Neuronal stem cell (in vitro differentiated cells): ENCODE measurements at regions not wholly inside any gene's neighbourhood (a gene's known extent, or its start where the extent isn't known, plus 50 kb on each side); places are given as distances from the start of the nearest gene placed in this dataset.

Experiments used
- DNase-seq: peaks from one replicate; pipeline ENCODE4 v3.0.0-alpha.2; 2013; ENCODE audit warnings: low spot score
- H2AFZ ChIP-seq: one replicate; pipeline ENCODE4 v1.6.1; 2013; ENCODE audit warnings: mild to moderate bottlenecking, low read length, inconsistent platforms
- H2AK5ac ChIP-seq: 2 replicates; pipeline ENCODE4 v1.6.1; 2013; ENCODE audit warnings: low read depth, mild to moderate bottlenecking, inconsistent platforms, low read length, moderate library complexity, mixed read lengths
- H2BK120ac ChIP-seq: 2 replicates; pipeline ENCODE4 v1.6.1; 2013; ENCODE audit warnings: low read depth, mild to moderate bottlenecking, inconsistent platforms, low read length, moderate library complexity, mixed read lengths
- H2BK12ac ChIP-seq: one replicate; pipeline ENCODE4 v1.6.1; 2013; ENCODE audit warnings: low read length, inconsistent platforms
- H2BK15ac ChIP-seq: 2 replicates; pipeline ENCODE4 v1.6.1; 2013; ENCODE audit warnings: mild to moderate bottlenecking, low read length, inconsistent platforms, mixed read lengths
- H2BK5ac ChIP-seq: one replicate; pipeline ENCODE4 v1.6.1; 2013; ENCODE audit warnings: inconsistent platforms, mild to moderate bottlenecking, low read length, moderate library complexity
- H3K14ac ChIP-seq: one replicate; pipeline ENCODE4 v1.6.1; 2013; ENCODE audit warnings: low read length, inconsistent platforms
- H3K18ac ChIP-seq: 2 replicates; pipeline ENCODE4 v1.6.1; 2013; ENCODE audit warnings: low read length, inconsistent platforms
- H3K23ac ChIP-seq: 2 replicates; pipeline ENCODE4 v1.6.1; 2013; ENCODE audit warnings: low read depth, mild to moderate bottlenecking, mixed read lengths, low read length, inconsistent platforms; ENCODE audit not compliant: poor library complexity
- H3K27ac ChIP-seq: replicated peaks from 3 replicates; pipeline ENCODE4 v1.5.1; 2013; ENCODE audit warnings: low read length, inconsistent platforms
- H3K27me3 ChIP-seq, 3 experiments: 2 replicates each; pipeline ENCODE4 v1.6.1; 2013; ENCODE audit warnings: low read length in 3 of 3, mild to moderate bottlenecking in 2 of 3, inconsistent platforms in 1 of 3, low read depth in 1 of 3, mixed read lengths in 1 of 3, moderate library complexity in 1 of 3; ENCODE audit not compliant: control insufficient read depth in 3 of 3, insufficient read depth in 3 of 3
- H3K36me3 ChIP-seq, 2 donors: replicated peaks in 1 of 2; 2 replicates each; pipeline ENCODE4 v1.6.1; 2013; ENCODE audit warnings: low read length in 2 of 2; ENCODE audit not compliant: control insufficient read depth in 2 of 2, insufficient read depth in 2 of 2
- H3K4ac ChIP-seq: 2 replicates; pipeline ENCODE4 v1.6.1; 2013; ENCODE audit warnings: inconsistent platforms, mild to moderate bottlenecking, low read length, moderate library complexity
- H3K4me1 ChIP-seq, 2 donors: 1 replicate in 1 of 2; 2 replicates in 1 of 2; pipeline ENCODE4 v1.6.1; 2013; ENCODE audit warnings: low read length in 2 of 2, low read depth in 1 of 2; ENCODE audit not compliant: control insufficient read depth in 2 of 2, insufficient read depth in 1 of 2
- H3K4me2 ChIP-seq: one replicate; pipeline ENCODE4 v1.6.1; 2013; ENCODE audit warnings: mild to moderate bottlenecking, low read length, inconsistent platforms; ENCODE audit not compliant: insufficient read depth, poor library complexity, severe bottlenecking
- H3K4me3 ChIP-seq, 2 donors: 2 replicates each; pipeline ENCODE4 v1.5.1; 2013; ENCODE audit warnings: low read length in 2 of 2, mild to moderate bottlenecking in 2 of 2, inconsistent platforms in 1 of 2, moderate library complexity in 1 of 2
- H3K79me1 ChIP-seq: one replicate; pipeline ENCODE4 v1.6.1; 2013; ENCODE audit warnings: low read depth, mild to moderate bottlenecking, inconsistent platforms, low read length, moderate library complexity
- H3K9ac ChIP-seq: one replicate; pipeline ENCODE4 v1.6.1; 2013; ENCODE audit warnings: mild to moderate bottlenecking, low read depth, low read length, inconsistent platforms; ENCODE audit not compliant: poor library complexity
- H3K9me3 ChIP-seq, 2 donors: replicated peaks in 1 of 2; 2 replicates each; pipeline versions ENCODE3 to v1.6.1; 2013; ENCODE audit warnings: low read length in 2 of 2, mild to moderate bottlenecking in 2 of 2, inconsistent platforms in 1 of 2, low read depth in 1 of 2, mixed read lengths in 1 of 2, moderate library complexity in 1 of 2; ENCODE audit not compliant: control insufficient read depth in 2 of 2, insufficient read depth in 1 of 2
- H4K8ac ChIP-seq: one replicate; pipeline ENCODE4 v1.6.1; 2013; ENCODE audit warnings: low read depth, mild to moderate bottlenecking, inconsistent platforms, low read length, moderate library complexity
- H4K91ac ChIP-seq: one replicate; pipeline ENCODE4 v1.6.1; 2013; ENCODE audit warnings: low read length, low read depth, mild to moderate bottlenecking, inconsistent platforms; ENCODE audit not compliant: poor library complexity
- WGBS, 2 donors: extraction: QIAGEN DNeasy Blood & Tissue Kit; methylation state at CpG; one replicate each; pipeline ENCODE4 v1.1.7; 2013; ENCODE audit warnings: missing lambda C conversion rate in 2 of 2, mixed read lengths in 1 of 2; ENCODE audit not compliant: insufficient read length in 2 of 2, insufficient replicate concordance in 1 of 2; ENCODE audit errors: extremely low coverage in 2 of 2; 5-methylcytosine and 5-hydroxymethylcytosine counted together

DNA sequence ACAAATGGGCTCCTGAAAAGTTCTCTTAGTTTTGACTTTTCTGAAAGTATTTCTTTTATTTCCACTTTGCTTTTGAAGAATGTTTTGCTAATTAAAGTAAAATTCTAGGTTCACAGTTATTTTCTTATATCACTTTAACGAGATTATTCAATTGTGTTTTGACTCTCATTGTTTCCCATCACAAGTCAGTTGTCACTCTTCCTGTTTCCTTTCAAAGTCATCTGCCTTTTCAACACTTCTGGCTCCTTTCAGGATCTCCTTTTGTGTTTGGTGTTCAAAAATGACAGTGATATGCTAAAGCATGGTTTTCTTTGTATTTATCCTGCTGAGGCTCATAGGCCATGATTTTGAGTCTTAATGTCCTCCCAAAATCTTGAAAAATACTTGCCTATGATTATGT lies 235.4 kb upstream of the TAS2R1 start:
- H2BK5ac ChIP-seq, result no peak overlapping the region
- H3K9ac ChIP-seq, result no peak overlapping the region
- H3K9me3 ChIP-seq, result peaks cover 6 to 9% of the 10 kb centered on the region in 2 donors
- no peaks in the 10 kb centered on the region for H3K79me1 ChIP-seq
- H2BK12ac ChIP-seq, result no peak overlapping the region
- peaks cover 0 to 4% of the 10 kb centered on the region in 2 donors for H3K4me1 ChIP-seq
- H3K4ac ChIP-seq, result no peak overlapping the region
- H3K4me2 ChIP-seq, result no peak overlapping the region
- no CpG with 5 or more reads among the region's 1 CpG for WGBS, 2 donors
- no peak overlapping the region for H2BK120ac ChIP-seq
- no peak overlapping the region for H2AK5ac ChIP-seq
- no peak overlapping the region for H4K8ac ChIP-seq
- H3K4me3 ChIP-seq, result no peak overlapping the region
- DNase-seq, result no peak
- H3K23ac ChIP-seq, result no peak overlapping the region
- no peak overlapping the region for H4K91ac ChIP-seq
- no peaks in the 10 kb centered on the region for H3K36me3 ChIP-seq
- no peaks in the 10 kb centered on the region for H3K27me3 ChIP-seq
- no peak overlapping the region for H3K18ac ChIP-seq
- H2BK15ac ChIP-seq, result no peak overlapping the region
- H2AFZ ChIP-seq, result no peak overlapping the region
- no peak overlapping the region for H3K14ac ChIP-seq
- H3K27ac ChIP-seq, result no peak overlapping the region

DNA sequence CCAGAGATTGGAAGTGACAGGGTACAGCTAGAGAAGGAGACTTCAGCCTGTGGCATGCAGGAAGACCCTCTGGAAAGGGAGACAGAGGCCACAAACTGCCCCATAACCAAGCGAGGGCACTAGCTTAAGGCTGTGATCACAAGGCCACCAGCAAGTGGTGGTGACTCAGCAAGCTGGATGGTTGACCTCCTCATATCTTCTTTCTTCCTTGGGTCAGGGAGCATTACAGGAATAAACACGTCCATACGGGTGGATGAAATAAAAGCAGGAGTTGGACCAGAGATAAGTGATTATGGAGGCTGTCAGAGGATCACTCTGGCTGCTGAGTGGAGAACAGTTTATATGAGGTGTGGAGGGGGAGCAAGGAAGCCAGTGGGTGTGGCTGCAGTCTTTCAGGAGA lies 234.6 kb upstream of the TAS2R1 start:
- Histone ChIP-seq H3K27me3 (no peaks in the 10 kb centered on the region), H2BK5ac (no peak overlapping the region), H3K23ac (no peak overlapping the region), H2AK5ac (no peak overlapping the region), H4K8ac (no peak overlapping the region), H3K4ac (no peak overlapping the region), H2BK120ac (no peak overlapping the region), H3K36me3 (no peaks in the 10 kb centered on the region), H4K91ac (no peak overlapping the region), H2BK15ac (no peak overlapping the region), H2BK12ac (no peak overlapping the region), H3K4me3 (no peak overlapping the region), H2AFZ (no peak overlapping the region), H3K9ac (no peak overlapping the region), H3K9me3 (peaks cover 6 to 9% of the 10 kb centered on the region in 2 donors), H3K14ac (no peak overlapping the region), H3K27ac (no peak overlapping the region), H3K4me2 (no peak overlapping the region), H3K4me1 (peaks cover 0 to 4% of the 10 kb centered on the region in 2 donors), H3K18ac (no peak overlapping the region), H3K79me1 (no peaks in the 10 kb centered on the region)
- WGBS, 2 donors, result no CpG with 5 or more reads among the region's 3 CpGs
- no peak for DNase-seq

GRCh38 chr5:9863486-9863885 lies 233.3 kb upstream of the TAS2R1 start:
- H3K4me3 ChIP-seq, result no peak overlapping the region
- H2AK5ac ChIP-seq, result no peak overlapping the region
- no peak overlapping the region for H2BK120ac ChIP-seq
- H3K27me3 ChIP-seq, result no peaks in the 10 kb centered on the region
- no peak overlapping the region for H3K27ac ChIP-seq
- no peak overlapping the region for H3K4ac ChIP-seq
- peaks cover 6 to 9% of the 10 kb centered on the region in 2 donors for H3K9me3 ChIP-seq
- no peak overlapping the region for H4K91ac ChIP-seq
- H3K18ac ChIP-seq, result no peak overlapping the region
- H3K14ac ChIP-seq, result no peak overlapping the region
- H2BK15ac ChIP-seq, result no peak overlapping the region
- no CpG with 5 or more reads among the region's 6 CpGs for WGBS, 2 donors
- no peak overlapping the region for H2BK5ac ChIP-seq
- no peak overlapping the region for H3K9ac ChIP-seq
- no peak for DNase-seq
- H4K8ac ChIP-seq, result no peak overlapping the region
- H3K79me1 ChIP-seq, result no peaks in the 10 kb centered on the region
- no peak overlapping the region for H2AFZ ChIP-seq
- no peaks in the 10 kb centered on the region for H3K36me3 ChIP-seq
- no peak overlapping the region for H2BK12ac ChIP-seq
- H3K4me1 ChIP-seq, result peaks cover 0 to 4% of the 10 kb centered on the region in 2 donors
- no peak overlapping the region for H3K4me2 ChIP-seq
- H3K23ac ChIP-seq, result no peak overlapping the region

DNA sequence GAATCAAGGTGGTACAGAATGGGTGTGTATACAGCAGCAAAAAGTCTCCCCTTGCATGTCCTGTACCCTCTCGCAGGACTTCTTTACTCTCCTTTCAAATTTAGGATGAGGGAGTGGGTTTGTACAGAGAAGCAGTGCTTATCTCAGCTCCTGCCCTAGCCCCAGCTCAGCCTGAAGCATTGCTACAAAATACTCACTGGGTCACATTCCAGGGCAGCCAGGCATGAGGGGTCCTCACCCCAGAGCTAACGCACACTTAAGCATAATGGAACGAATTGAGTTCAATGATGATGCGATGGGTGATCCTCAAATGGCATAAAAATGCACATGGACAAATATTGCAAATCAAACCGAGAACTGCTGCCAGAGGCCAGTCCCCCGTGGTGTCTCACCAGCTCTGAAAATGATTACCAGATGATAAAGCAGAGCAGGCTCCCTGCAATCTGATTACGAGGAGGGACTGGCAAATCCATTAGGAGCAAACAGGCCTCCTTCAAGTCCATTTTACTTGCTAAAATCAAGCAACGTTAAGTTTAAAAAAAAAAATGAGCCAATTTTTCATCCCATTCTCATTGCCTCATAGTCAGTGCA lies 231.6 kb upstream of the TAS2R1 start:
- Histone ChIP-seq H2BK12ac (no peak overlapping the region), H3K9ac (no peak overlapping the region), H4K8ac (no peak overlapping the region), H3K18ac (no peak overlapping the region), H3K9me3 (peaks cover 6 to 9% of the 10 kb centered on the region in 2 donors), H4K91ac (no peak overlapping the region), H3K4me1 (peaks cover 0 to 4% of the 10 kb centered on the region in 2 donors), H2AFZ (no peak overlapping the region), H3K4me3 (no peak overlapping the region), H2BK5ac (no peak overlapping the region), H3K36me3 (no peaks in the 10 kb centered on the region), H2BK15ac (no peak overlapping the region), H3K27me3 (no peaks in the 10 kb centered on the region), H3K27ac (no peak overlapping the region), H3K14ac (no peak overlapping the region), H3K79me1 (no peaks in the 10 kb centered on the region), H3K4ac (no peak overlapping the region), H2BK120ac (no peak overlapping the region), H2AK5ac (no peak overlapping the region), H3K4me2 (no peak overlapping the region), H3K23ac (no peak overlapping the region)
- WGBS, 2 donors, result no CpG with 5 or more reads among the region's 8 CpGs
- DNase-seq, result no peak
